ENCODE measurements at regions not wholly inside any gene's neighbourhood (a gene's known extent, or its start where the extent isn't known, plus 50 kb on each side); places are given as distances from the start of the nearest gene placed in this dataset.

- peak; percentile 45; the same call in 1 of the 2 replicates for TF ChIP-seq CTCF (IDR thresholded peaks at IDR 0.05; ENCODE audit: low read length)
- no peak for TF ChIP-seq EZH2 (IDR thresholded peaks at IDR 0.05; ENCODE audit: borderline replicate concordance, low read length)
These were observed 327.2 kb downstream of the DHX35 start for GRCh38 chr20:39289316-39289715.
